ENCODE measurements at regions not wholly inside any gene's neighbourhood (a gene's known extent, or its start where the extent isn't known, plus 50 kb on each side); places are given as distances from the start of the nearest gene placed in this dataset.

DNA sequence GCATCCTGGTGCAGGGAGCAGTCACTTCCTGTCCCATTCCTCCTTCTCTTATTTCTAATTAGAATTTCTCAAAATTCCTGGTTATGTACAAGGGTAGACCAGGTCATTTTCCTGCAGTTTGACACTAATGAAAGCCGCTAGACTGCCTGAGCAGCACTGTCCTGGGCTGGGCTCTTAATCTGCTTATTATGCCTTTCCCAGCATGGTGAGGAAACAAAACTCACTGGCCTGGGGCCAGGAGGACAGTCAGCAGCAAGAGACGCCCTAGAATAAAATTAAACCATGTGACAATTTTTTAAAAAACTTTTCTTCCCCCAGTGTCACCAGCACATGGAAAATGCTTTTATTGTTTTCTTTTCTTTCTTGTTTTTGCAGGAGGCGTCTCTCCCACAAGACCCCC, 647.5 kb downstream of the TYW1 start:
- no peak overlapping the region for H3K4me3 ChIP-seq (ENCODE audit: low read length)
- H3K36me3 ChIP-seq (ENCODE audit: control insufficient read depth, insufficient read depth, low read length), result no peaks in the 10 kb centered on the region
- H3K56ac ChIP-seq (ENCODE audit: low read length), result no peak overlapping the region
- no peaks in the 10 kb centered on the region for H3K79me2 ChIP-seq (ENCODE audit: control insufficient read depth, insufficient read depth, low read length)
- no peak overlapping the region for H2BK5ac ChIP-seq (ENCODE audit: low read length)
- WGBS (ENCODE audit: extremely low coverage, insufficient coverage, low lambda C conversion rate), result no CpG with 5 or more reads among the region's 3 CpGs
- DNase-seq, result no peak
- no peak overlapping the region for H4K8ac ChIP-seq (ENCODE audit: low read depth, low read length)
- no peaks in the 10 kb centered on the region for H3K79me1 ChIP-seq (ENCODE audit: low read length)
- no peak overlapping the region for H3K23ac ChIP-seq (ENCODE audit: low read length)
- no peak overlapping the region for H2AK5ac ChIP-seq (ENCODE audit: low read length)
- H3K27ac ChIP-seq (ENCODE audit: low read depth, low read length), result no peak overlapping the region
- H3K4me1 ChIP-seq (ENCODE audit: control insufficient read depth, low read depth, low read length), result no peaks in the 10 kb centered on the region
- H3K4ac ChIP-seq (ENCODE audit: low read depth, low read length), result no peak overlapping the region
- no peak overlapping the region for H3K9ac ChIP-seq (ENCODE audit: low read length)
- H2BK15ac ChIP-seq (replicated peaks; ENCODE audit: low read depth), result no peak overlapping the region
- no peak overlapping the region for H3K18ac ChIP-seq (ENCODE audit: low read length)
- no peak overlapping the region for H4K5ac ChIP-seq (ENCODE audit: low read length)
- no peak overlapping the region for H2BK120ac ChIP-seq (ENCODE audit: low read depth, low read length)
- H3K4me2 ChIP-seq (ENCODE audit: low read length), result no peak overlapping the region
- no peaks in the 10 kb centered on the region for H3K27me3 ChIP-seq (ENCODE audit: insufficient read depth, low read length, poor library complexity)

DNA sequence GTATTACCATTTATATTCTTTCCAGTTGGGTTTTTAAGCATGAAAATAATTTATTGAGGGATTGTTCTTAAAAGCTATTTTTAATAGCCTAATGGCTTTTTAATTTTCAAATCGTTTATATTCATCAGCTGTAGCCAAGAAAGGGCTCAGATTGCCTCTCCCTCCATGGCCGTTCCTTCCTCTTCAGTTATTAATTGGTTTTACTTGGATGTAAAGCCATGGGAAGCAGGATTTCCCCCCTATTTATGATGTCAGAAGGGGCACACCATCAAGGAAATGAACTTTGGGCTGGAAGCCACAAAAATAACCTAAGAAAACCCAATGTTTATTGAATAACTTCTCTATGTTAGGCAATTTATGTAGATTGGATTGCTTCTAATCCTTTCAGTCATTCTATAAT, 656.3 kb downstream of the TYW1 start:
- WGBS (ENCODE audit: extremely low coverage, insufficient coverage, low lambda C conversion rate), result no CpG with 5 or more reads among the region's 2 CpGs
- no peak overlapping the region for H3K4ac ChIP-seq (ENCODE audit: low read depth, low read length)
- H3K4me1 ChIP-seq (ENCODE audit: control insufficient read depth, low read depth, low read length), result no peaks in the 10 kb centered on the region
- H3K27ac ChIP-seq (ENCODE audit: low read depth, low read length), result no peak overlapping the region
- H3K18ac ChIP-seq (ENCODE audit: low read length), result no peak overlapping the region
- H3K9ac ChIP-seq (ENCODE audit: low read length), result no peak overlapping the region
- H2AK5ac ChIP-seq (ENCODE audit: low read length), result no peak overlapping the region
- H2BK15ac ChIP-seq (replicated peaks; ENCODE audit: low read depth), result no peak overlapping the region
- no peaks in the 10 kb centered on the region for H3K79me2 ChIP-seq (ENCODE audit: control insufficient read depth, insufficient read depth, low read length)
- H2BK5ac ChIP-seq (ENCODE audit: low read length), result no peak overlapping the region
- H3K27me3 ChIP-seq (ENCODE audit: insufficient read depth, low read length, poor library complexity), result no peaks in the 10 kb centered on the region
- no peaks in the 10 kb centered on the region for H3K79me1 ChIP-seq (ENCODE audit: low read length)
- H3K56ac ChIP-seq (ENCODE audit: low read length), result no peak overlapping the region
- no peak overlapping the region for H4K8ac ChIP-seq (ENCODE audit: low read depth, low read length)
- DNase-seq, result no peak
- H3K23ac ChIP-seq (ENCODE audit: low read length), result no peak overlapping the region
- no peak overlapping the region for H4K5ac ChIP-seq (ENCODE audit: low read length)
- no peak overlapping the region for H3K4me2 ChIP-seq (ENCODE audit: low read length)
- no peak overlapping the region for H3K4me3 ChIP-seq (ENCODE audit: low read length)
- H3K36me3 ChIP-seq (ENCODE audit: control insufficient read depth, insufficient read depth, low read length), result no peaks in the 10 kb centered on the region
- no peak overlapping the region for H2BK120ac ChIP-seq (ENCODE audit: low read depth, low read length)

DNA sequence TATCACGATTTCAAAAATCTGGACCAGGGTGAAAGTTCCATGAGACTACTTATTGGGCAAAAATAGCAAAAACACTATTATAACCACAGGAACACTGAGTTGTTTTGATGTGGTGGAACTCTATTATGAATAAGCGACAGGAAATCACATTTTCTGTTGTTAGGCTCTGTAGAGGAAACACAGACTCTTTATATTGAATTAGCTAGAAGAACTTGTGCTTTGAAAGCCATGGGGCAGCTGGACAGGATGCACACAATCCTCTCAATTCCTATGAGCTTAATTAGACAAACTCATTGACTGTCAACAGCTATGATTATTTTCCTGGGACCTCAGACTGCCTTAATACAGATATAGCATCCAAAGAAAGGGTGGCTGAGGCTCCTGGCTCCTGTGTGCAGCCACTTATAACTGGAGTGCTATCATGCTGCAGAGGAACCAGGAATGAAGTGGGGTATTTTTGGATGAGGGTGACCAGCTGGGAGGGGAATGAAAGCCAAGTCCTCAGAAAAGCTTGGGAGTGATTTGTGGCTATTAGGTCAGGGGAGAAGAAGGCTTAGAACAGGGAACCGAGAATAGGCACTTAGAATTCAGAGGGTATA, 657.3 kb downstream of the TYW1 start:
- Histone ChIP-seq H3K23ac (ENCODE audit: low read length) (no peak overlapping the region), H3K79me2 (ENCODE audit: control insufficient read depth, insufficient read depth, low read length) (no peaks in the 10 kb centered on the region), H3K79me1 (ENCODE audit: low read length) (no peaks in the 10 kb centered on the region), H3K4me1 (ENCODE audit: control insufficient read depth, low read depth, low read length) (no peaks in the 10 kb centered on the region), H3K18ac (ENCODE audit: low read length) (no peak overlapping the region), H3K56ac (ENCODE audit: low read length) (no peak overlapping the region), H2BK15ac (replicated peaks; ENCODE audit: low read depth) (no peak overlapping the region), H3K27me3 (ENCODE audit: insufficient read depth, low read length, poor library complexity) (no peaks in the 10 kb centered on the region), H3K4me3 (ENCODE audit: low read length) (no peak overlapping the region), H3K4me2 (ENCODE audit: low read length) (no peak overlapping the region), H3K4ac (ENCODE audit: low read depth, low read length) (no peak overlapping the region), H2AK5ac (ENCODE audit: low read length) (no peak overlapping the region), H3K9ac (ENCODE audit: low read length) (no peak overlapping the region), H3K36me3 (ENCODE audit: control insufficient read depth, insufficient read depth, low read length) (no peaks in the 10 kb centered on the region), H4K8ac (ENCODE audit: low read depth, low read length) (no peak overlapping the region), H2BK5ac (ENCODE audit: low read length) (no peak overlapping the region), H2BK120ac (ENCODE audit: low read depth, low read length) (no peak overlapping the region), H4K5ac (ENCODE audit: low read length) (no peak overlapping the region), H3K27ac (ENCODE audit: low read depth, low read length) (no peak overlapping the region)
- WGBS (ENCODE audit: extremely low coverage, insufficient coverage, low lambda C conversion rate), result no CpG with 5 or more reads among the region's 3 CpGs
- no peak for DNase-seq

DNA sequence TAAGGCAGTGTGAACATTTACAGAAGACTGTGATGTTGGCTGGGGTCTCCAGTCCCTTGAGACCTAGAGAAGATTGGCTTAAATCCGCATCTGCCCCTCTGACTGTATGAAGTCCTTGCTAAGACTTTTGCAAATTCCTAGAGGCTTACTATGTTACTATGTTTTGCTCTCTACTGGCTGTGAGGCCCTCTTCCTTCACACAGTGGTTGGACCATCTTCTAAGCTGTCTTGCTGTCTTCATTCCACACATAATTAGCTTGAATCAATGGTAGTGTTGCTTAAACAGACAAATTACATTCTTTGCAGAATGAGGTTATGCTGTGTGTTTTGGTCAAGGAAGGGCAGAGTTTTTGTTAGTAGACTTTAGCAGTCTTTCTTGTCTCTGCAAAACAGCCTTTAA, 658.0 kb downstream of the TYW1 start:
- Histone ChIP-seq H3K4me1 (ENCODE audit: control insufficient read depth, low read depth, low read length) (no peaks in the 10 kb centered on the region), H3K36me3 (ENCODE audit: control insufficient read depth, insufficient read depth, low read length) (no peaks in the 10 kb centered on the region), H2AK5ac (ENCODE audit: low read length) (no peak overlapping the region), H3K56ac (ENCODE audit: low read length) (no peak overlapping the region), H4K5ac (ENCODE audit: low read length) (no peak overlapping the region), H3K4ac (ENCODE audit: low read depth, low read length) (no peak overlapping the region), H3K79me2 (ENCODE audit: control insufficient read depth, insufficient read depth, low read length) (no peaks in the 10 kb centered on the region), H3K4me3 (ENCODE audit: low read length) (no peak overlapping the region), H2BK5ac (ENCODE audit: low read length) (no peak overlapping the region), H3K27me3 (ENCODE audit: insufficient read depth, low read length, poor library complexity) (no peaks in the 10 kb centered on the region), H3K23ac (ENCODE audit: low read length) (no peak overlapping the region), H3K9ac (ENCODE audit: low read length) (no peak overlapping the region), H3K79me1 (ENCODE audit: low read length) (no peaks in the 10 kb centered on the region), H3K27ac (ENCODE audit: low read depth, low read length) (no peak overlapping the region), H3K18ac (ENCODE audit: low read length) (no peak overlapping the region), H2BK120ac (ENCODE audit: low read depth, low read length) (no peak overlapping the region), H3K4me2 (ENCODE audit: low read length) (no peak overlapping the region), H2BK15ac (replicated peaks; ENCODE audit: low read depth) (no peak overlapping the region), H4K8ac (ENCODE audit: low read depth, low read length) (no peak overlapping the region)
- no CpG with 5 or more reads among the region's 1 CpG for WGBS (ENCODE audit: extremely low coverage, insufficient coverage, low lambda C conversion rate)
- no peak for DNase-seq

DNA sequence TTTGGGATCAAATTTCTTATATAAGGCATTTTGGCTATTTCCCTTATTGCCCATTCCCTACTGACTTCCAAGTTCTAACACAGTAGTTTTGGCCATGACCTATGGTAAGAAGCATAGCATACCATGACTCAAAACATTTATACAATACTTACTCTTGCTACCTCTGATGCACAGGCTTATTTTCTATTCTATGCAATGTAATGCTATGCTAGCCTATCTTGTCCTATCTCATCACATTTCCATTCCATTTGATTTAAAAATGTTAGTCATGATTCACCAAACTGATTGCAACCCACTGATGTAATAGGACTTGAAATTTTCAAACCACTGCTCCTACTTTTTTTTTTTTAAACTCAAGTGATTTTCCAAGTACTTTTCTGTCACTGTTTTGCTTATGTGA, 658.5 kb downstream of the TYW1 start:
- Histone ChIP-seq H3K4me3 (ENCODE audit: low read length) (no peak overlapping the region), H2BK15ac (replicated peaks; ENCODE audit: low read depth) (no peak overlapping the region), H3K23ac (ENCODE audit: low read length) (no peak overlapping the region), H3K4me2 (ENCODE audit: low read length) (no peak overlapping the region), H2BK5ac (ENCODE audit: low read length) (no peak overlapping the region), H3K27ac (ENCODE audit: low read depth, low read length) (no peak overlapping the region), H3K27me3 (ENCODE audit: insufficient read depth, low read length, poor library complexity) (no peaks in the 10 kb centered on the region), H3K4ac (ENCODE audit: low read depth, low read length) (no peak overlapping the region), H3K9ac (ENCODE audit: low read length) (no peak overlapping the region), H2BK120ac (ENCODE audit: low read depth, low read length) (no peak overlapping the region), H4K8ac (ENCODE audit: low read depth, low read length) (no peak overlapping the region), H2AK5ac (ENCODE audit: low read length) (no peak overlapping the region), H3K79me1 (ENCODE audit: low read length) (no peaks in the 10 kb centered on the region), H3K56ac (ENCODE audit: low read length) (no peak overlapping the region), H3K36me3 (ENCODE audit: control insufficient read depth, insufficient read depth, low read length) (no peaks in the 10 kb centered on the region), H3K4me1 (ENCODE audit: control insufficient read depth, low read depth, low read length) (no peaks in the 10 kb centered on the region), H3K18ac (ENCODE audit: low read length) (no peak overlapping the region), H4K5ac (ENCODE audit: low read length) (no peak overlapping the region), H3K79me2 (ENCODE audit: control insufficient read depth, insufficient read depth, low read length) (no peaks in the 10 kb centered on the region)
- no peak for DNase-seq

DNA sequence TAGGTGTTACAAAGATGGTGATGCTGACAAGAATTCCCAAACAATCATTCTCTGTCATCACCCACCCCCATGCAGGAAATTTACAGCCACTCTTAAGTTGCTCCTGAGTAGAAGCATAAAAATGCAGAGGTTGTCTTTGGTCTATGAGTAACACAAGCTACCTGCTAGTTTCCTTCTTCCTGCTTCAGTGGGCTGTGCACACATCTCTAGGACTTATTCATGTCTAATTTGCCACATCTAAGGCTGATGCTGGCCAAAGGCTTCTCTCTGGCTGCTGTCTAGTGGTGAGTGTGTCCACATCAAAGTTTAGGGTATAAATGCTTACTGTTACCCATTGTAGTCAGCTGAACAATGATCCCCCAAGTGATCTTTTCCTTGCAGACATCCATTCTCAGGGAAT, 662.5 kb downstream of the TYW1 start:
- no peak overlapping the region for H3K4me2 ChIP-seq (ENCODE audit: low read length)
- H3K23ac ChIP-seq (ENCODE audit: low read length), result no peak overlapping the region
- no peak overlapping the region for H3K18ac ChIP-seq (ENCODE audit: low read length)
- H3K4ac ChIP-seq (ENCODE audit: low read depth, low read length), result no peak overlapping the region
- no peak overlapping the region for H2BK5ac ChIP-seq (ENCODE audit: low read length)
- H3K56ac ChIP-seq (ENCODE audit: low read length), result no peak overlapping the region
- no peak overlapping the region for H3K9ac ChIP-seq (ENCODE audit: low read length)
- no peak overlapping the region for H2BK120ac ChIP-seq (ENCODE audit: low read depth, low read length)
- no peak overlapping the region for H4K5ac ChIP-seq (ENCODE audit: low read length)
- H3K27ac ChIP-seq (ENCODE audit: low read depth, low read length), result no peak overlapping the region
- no peaks in the 10 kb centered on the region for H3K79me2 ChIP-seq (ENCODE audit: control insufficient read depth, insufficient read depth, low read length)
- no peak overlapping the region for H3K4me3 ChIP-seq (ENCODE audit: low read length)
- no peaks in the 10 kb centered on the region for H3K79me1 ChIP-seq (ENCODE audit: low read length)
- no peaks in the 10 kb centered on the region for H3K36me3 ChIP-seq (ENCODE audit: control insufficient read depth, insufficient read depth, low read length)
- no peak for DNase-seq
- H3K27me3 ChIP-seq (ENCODE audit: insufficient read depth, low read length, poor library complexity), result no peaks in the 10 kb centered on the region
- H3K4me1 ChIP-seq (ENCODE audit: control insufficient read depth, low read depth, low read length), result no peaks in the 10 kb centered on the region
- no peak overlapping the region for H2BK15ac ChIP-seq (replicated peaks; ENCODE audit: low read depth)
- no peak overlapping the region for H2AK5ac ChIP-seq (ENCODE audit: low read length)
- H4K8ac ChIP-seq (ENCODE audit: low read depth, low read length), result no peak overlapping the region
